IMR-90 (cell line): ENCODE measurements at regions not wholly inside any gene's neighbourhood (a gene's known extent, or its start where the extent isn't known, plus 50 kb on each side); places are given as distances from the start of the nearest gene placed in this dataset.

Source experiments
- ATAC-seq: fragments of 200-7000 bp; cut with Tn5 transposase; 2 replicates; pipeline ENCODE4 v1.9.1; 2020; ENCODE audit warnings: low read depth, mild to moderate bottlenecking, moderate library complexity
- BruUV-seq: library from RNA; stranded (reverse); fragments of 400-500 nt; replicated peaks from 2 replicates; lab custom pipeline; 2021; lab: Mats Ljungman, UMichigan
- CTCF ChIA-PET: fragments of 300-600 bp; formaldehyde crosslinking; extraction: SDS; loops from one replicate; lab custom pipeline; 2021; ENCODE audit warnings: antibody characterized with exemption; lab: Yijun Ruan, JAX
- POLR2A ChIA-PET: fragments of 300-600 bp; sonication (Branson Sonifier 250); formaldehyde crosslinking; loops from one replicate; lab custom pipeline; 2022; ENCODE audit warnings: antibody characterized with exemption; ENCODE audit not compliant: unreplicated experiment; lab: Charles Lee
- DNase-seq: peaks from one replicate; pipeline ENCODE4 v3.0.0; 2013
- H2AFZ ChIP-seq: replicated peaks from 2 replicates; pipeline ENCODE3; 2013; ENCODE audit warnings: low read length, mild to moderate bottlenecking; ENCODE audit not compliant: poor library complexity
- H2AK5ac ChIP-seq: 2 replicates; pipeline ENCODE4 v1.6.1; 2013; ENCODE audit warnings: low read depth, low read length, inconsistent platforms
- H2AK9ac ChIP-seq: replicated peaks from 2 replicates; pipeline ENCODE3; 2013; ENCODE audit warnings: mild to moderate bottlenecking, low read depth, low read length, moderate library complexity; ENCODE audit not compliant: poor library complexity
- H2BK120ac ChIP-seq: 2 replicates; pipeline ENCODE4 v1.6.1; 2013; ENCODE audit warnings: low read depth, low read length, inconsistent platforms
- H2BK15ac ChIP-seq: 3 replicates; pipeline ENCODE4 v1.6.1; 2013; ENCODE audit warnings: low read depth, low read length, inconsistent platforms
- H2BK20ac ChIP-seq: 2 replicates; pipeline ENCODE4 v1.6.1; 2013; ENCODE audit warnings: low read depth, mild to moderate bottlenecking, inconsistent platforms, low read length, moderate library complexity
- H2BK5ac ChIP-seq: 2 replicates; pipeline ENCODE4 v1.6.1; 2013; ENCODE audit warnings: mild to moderate bottlenecking, low read depth, low read length, inconsistent platforms; ENCODE audit not compliant: poor library complexity, severe bottlenecking
- H3K14ac ChIP-seq: replicated peaks from 2 replicates; pipeline ENCODE4 v1.6.1; 2013; ENCODE audit warnings: low read depth, low read length, inconsistent platforms
- H3K18ac ChIP-seq: 2 replicates; pipeline ENCODE4 v1.6.1; 2013; ENCODE audit warnings: low read depth, low read length, control low read depth
- H3K23ac ChIP-seq: 2 replicates; pipeline ENCODE4 v1.6.1; 2013; ENCODE audit warnings: low read depth, low read length, inconsistent platforms
- H3K27ac ChIP-seq: 2 replicates; pipeline ENCODE4 v1.5.1; 2013; ENCODE audit warnings: mild to moderate bottlenecking, control low read depth, low read length; ENCODE audit not compliant: insufficient read depth
- H3K27me3 ChIP-seq: 2 replicates; pipeline ENCODE4 v1.6.1; 2013; ENCODE audit warnings: low read length; ENCODE audit not compliant: control insufficient read depth, insufficient read depth
- H3K36me3 ChIP-seq: 2 replicates; pipeline ENCODE4 v1.6.1; 2013; ENCODE audit warnings: low read length, mixed read lengths; ENCODE audit not compliant: control insufficient read depth, insufficient read depth
- H3K4ac ChIP-seq: 2 replicates; pipeline ENCODE4 v1.6.1; 2013; ENCODE audit warnings: low read depth, low read length, inconsistent platforms
- H3K4me1 ChIP-seq: 2 replicates; pipeline ENCODE4 v1.6.1; 2013; ENCODE audit warnings: low read length, mixed read lengths; ENCODE audit not compliant: control insufficient read depth, insufficient read depth
- H3K4me2 ChIP-seq: 2 replicates; pipeline ENCODE4 v1.6.1; 2013; ENCODE audit warnings: low read depth, mild to moderate bottlenecking, control low read depth, low read length, moderate library complexity
- H3K4me3 ChIP-seq: 2 replicates; pipeline ENCODE4 v1.5.1; 2013; ENCODE audit warnings: low read depth, mild to moderate bottlenecking, control low read depth, low read length, moderate library complexity; ENCODE audit not compliant: insufficient read depth
- H3K56ac ChIP-seq: 2 replicates; pipeline ENCODE4 v1.6.1; 2013; ENCODE audit warnings: low read length, inconsistent platforms; ENCODE audit not compliant: insufficient read depth; ENCODE audit errors: extremely low read depth
- H3K79me1 ChIP-seq, 2 experiments: 2 replicates each; pipeline ENCODE4 v1.6.1; 2013; ENCODE audit warnings: low read length in 2 of 2, inconsistent platforms in 1 of 2, low read depth in 1 of 2
- H3K9ac ChIP-seq: 2 replicates; pipeline ENCODE4 v1.6.1; 2013; ENCODE audit warnings: low read depth, low read length, control low read depth
- H3K9me1 ChIP-seq: 2 replicates; pipeline ENCODE4 v1.6.1; 2013; ENCODE audit warnings: low read length, inconsistent platforms; ENCODE audit not compliant: insufficient read depth
- H3K9me3 ChIP-seq: 2 replicates; pipeline ENCODE4 v1.6.1; 2013; ENCODE audit warnings: low read length; ENCODE audit not compliant: control insufficient read depth, insufficient read depth
- H4K20me1 ChIP-seq: 2 replicates; pipeline ENCODE4 v1.6.1; 2013; ENCODE audit warnings: low read length, inconsistent platforms; ENCODE audit not compliant: insufficient read depth
- H4K5ac ChIP-seq: 2 replicates; pipeline ENCODE4 v1.6.1; 2013; ENCODE audit warnings: mild to moderate bottlenecking, low read depth, low read length, control low read depth
- H4K8ac ChIP-seq, 2 experiments: 2 replicates each; pipeline ENCODE4 v1.6.1; 2013; ENCODE audit warnings: low read depth in 2 of 2, low read length in 2 of 2, control low read depth in 1 of 2, inconsistent platforms in 1 of 2
- H4K91ac ChIP-seq: 2 replicates; pipeline ENCODE4 v1.6.1; 2013; ENCODE audit warnings: low read depth, low read length, inconsistent platforms; ENCODE audit not compliant: insufficient read depth
- BHLHE40 ChIP-seq: fragments of 150-350 bp; IDR thresholded peaks from 2 replicates; pipeline ENCODE4 v1.6.1; 2016; ENCODE audit warnings: mild to moderate bottlenecking, low read depth, low read length
- CEBPB ChIP-seq: IDR thresholded peaks from 2 replicates; pipeline ENCODE4 v1.6.1; 2012; ENCODE audit warnings: low read depth, low read length, improper control_type of control experiment
- MAZ ChIP-seq: IDR thresholded peaks from 2 replicates; pipeline ENCODE4 v1.6.1; 2012; ENCODE audit warnings: low read depth, mild to moderate bottlenecking, low read length, improper control_type of control experiment, moderate library complexity, borderline replicate concordance
- MXI1 ChIP-seq: IDR thresholded peaks from 2 replicates; pipeline ENCODE4 v1.6.1; 2012; ENCODE audit warnings: low read depth, mild to moderate bottlenecking, low read length, moderate library complexity, borderline replicate concordance
- NFE2L2 ChIP-seq: fragments of 150-350 bp; IDR thresholded peaks from 2 replicates; pipeline ENCODE4 v1.6.1; 2016; ENCODE audit warnings: low read depth, mild to moderate bottlenecking, low read length
- RAD21 ChIP-seq: IDR thresholded peaks from 2 replicates; pipeline ENCODE4 v1.6.1; 2012; ENCODE audit warnings: low read length, improper control_type of control experiment
- RCOR1 ChIP-seq: IDR thresholded peaks from 2 replicates; pipeline ENCODE4 v1.6.1; 2012; ENCODE audit warnings: mild to moderate bottlenecking, low read length, improper control_type of control experiment; ENCODE audit not compliant: insufficient replicate concordance
- RFX5 ChIP-seq: IDR thresholded peaks from 2 replicates; pipeline ENCODE4 v1.8.0; 2012; ENCODE audit warnings: low read depth, mild to moderate bottlenecking, low read length, moderate library complexity
- SMC3 ChIP-seq: fragments of 150-350 bp; IDR thresholded peaks from 2 replicates; pipeline ENCODE4 v1.6.1; 2016; ENCODE audit warnings: low read depth, mild to moderate bottlenecking, antibody characterized with exemption, low read length, moderate library complexity
- USF2 ChIP-seq: fragments of 150-350 bp; IDR thresholded peaks from 2 replicates; pipeline ENCODE4 v1.6.1; 2017; ENCODE audit warnings: mild to moderate bottlenecking, antibody characterized with exemption, low read length, low read depth
- WGBS, 2 experiments: methylation state at CpG; one replicate each; pipeline versions ENCODE4 v1.1.5 to v1.1.7; 2013; ENCODE audit warnings: missing lambda C conversion rate in 2 of 2; ENCODE audit not compliant: insufficient read length in 1 of 2; ENCODE audit errors: extremely low coverage in 2 of 2; 5-methylcytosine and 5-hydroxymethylcytosine counted together
- dilution Hi-C: fragments of 300-500 bp; cut with HindIII; formaldehyde crosslinking; loops from one replicate; pipeline ENCODE4 v1.14.3; 2018; ENCODE audit warnings: low sequenced_read_pairs; ENCODE audit not compliant: unreplicated experiment
- in situ Hi-C: fragments of 300-500 bp; cut with MboI; formaldehyde crosslinking; loops from 3 replicates; pipeline ENCODE4 v1.14.3; 2019; ENCODE audit warnings: low sequenced_read_pairs, inconsistent platforms, mixed read lengths
- intact Hi-C: fragments of 100-400 bp; cut with micrococcal nuclease; formaldehyde crosslinking; loops from 2 replicates; pipeline ENCODE4 v1.10.0; 2022
- TF ChIP-seq, protein P1 (sequence below): fragments of 150-350 bp; IDR thresholded peaks from 2 replicates; pipeline ENCODE4 v1.6.1; 2016; ENCODE audit warnings: low read depth, mild to moderate bottlenecking, low read length, moderate library complexity, borderline replicate concordance

DNA sequence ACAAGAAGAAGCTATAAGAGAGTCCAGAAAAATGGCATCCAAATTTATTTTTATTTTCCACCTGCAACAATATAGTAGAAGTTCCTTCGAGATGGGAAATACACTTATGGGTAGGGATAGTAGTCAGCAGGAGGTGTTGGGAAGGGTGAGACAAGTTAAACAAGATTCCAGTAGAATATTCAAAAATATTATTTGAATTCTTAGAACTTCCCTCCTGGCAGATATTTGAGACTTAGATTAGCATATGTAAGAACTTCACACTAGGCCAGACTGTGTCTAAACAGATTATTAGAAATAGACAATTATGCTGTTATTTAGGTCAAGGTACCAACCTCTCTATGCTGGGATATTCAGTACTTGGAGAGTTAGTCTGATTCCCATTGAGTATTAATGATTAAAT lies 108.7 kb downstream of the PLK2 start:
- Histone ChIP-seq H2BK5ac (no peak overlapping the region), H4K8ac (no peak overlapping the region), H4K20me1 (no peaks in the 10 kb centered on the region), H3K9me3 (no peaks in the 10 kb centered on the region), H3K36me3 (no peaks in the 10 kb centered on the region), H3K23ac (no peak overlapping the region), H2BK120ac (no peak overlapping the region), H3K27me3 (no peaks in the 10 kb centered on the region), H2BK20ac (no peak overlapping the region), H3K79me1 (no peaks in the 10 kb centered on the region), H2AK9ac (no peak overlapping the region), H3K4me2 (no peak overlapping the region), H3K56ac (no peak overlapping the region), H2AFZ (no peak overlapping the region), H3K4me3 (no peak overlapping the region), H3K14ac (no peak overlapping the region), H3K9me1 (no peaks in the 10 kb centered on the region), H4K5ac (no peak overlapping the region), H2BK15ac (no peak overlapping the region), H3K4ac (no peak overlapping the region), H3K9ac (no peak overlapping the region), H4K91ac (no peak overlapping the region), H3K4me1 (no peaks in the 10 kb centered on the region), H3K18ac (no peak overlapping the region), H3K27ac (no peak overlapping the region), H2AK5ac (no peak overlapping the region)
- ATAC-seq = no peak
- no CpG with 5 or more reads among the region's 1 CpG for WGBS, 2 experiments
- ChIA-PET POLR2A (no interaction called here), CTCF (no interaction called here)
- DNase-seq = no peak
- in situ Hi-C loops = no loop called here
- TF ChIP-seq RFX5 = no peak
- no peak for TF ChIP-seq BHLHE40
- no peak for TF ChIP-seq RCOR1
- TF ChIP-seq SMC3 = no peak
- no peak for TF ChIP-seq RAD21
- TF ChIP-seq USF2 = no peak
- no peak for TF ChIP-seq MXI1
- TF ChIP-seq, protein P1, sequence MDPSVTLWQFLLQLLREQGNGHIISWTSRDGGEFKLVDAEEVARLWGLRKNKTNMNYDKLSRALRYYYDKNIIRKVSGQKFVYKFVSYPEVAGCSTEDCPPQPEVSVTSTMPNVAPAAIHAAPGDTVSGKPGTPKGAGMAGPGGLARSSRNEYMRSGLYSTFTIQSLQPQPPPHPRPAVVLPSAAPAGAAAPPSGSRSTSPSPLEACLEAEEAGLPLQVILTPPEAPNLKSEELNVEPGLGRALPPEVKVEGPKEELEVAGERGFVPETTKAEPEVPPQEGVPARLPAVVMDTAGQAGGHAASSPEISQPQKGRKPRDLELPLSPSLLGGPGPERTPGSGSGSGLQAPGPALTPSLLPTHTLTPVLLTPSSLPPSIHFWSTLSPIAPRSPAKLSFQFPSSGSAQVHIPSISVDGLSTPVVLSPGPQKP = no peak
- no peak for TF ChIP-seq CEBPB
- TF ChIP-seq MAZ = no peak
- no peak for TF ChIP-seq NFE2L2
- dilution Hi-C loops = no loop called here
- intact Hi-C loops = no loop called here
- no TSS peak for BruUV-seq
